ENCODE measurements at regions not wholly inside any gene's neighbourhood (a gene's known extent, or its start where the extent isn't known, plus 50 kb on each side); places are given as distances from the start of the nearest gene placed in this dataset.

DNA sequence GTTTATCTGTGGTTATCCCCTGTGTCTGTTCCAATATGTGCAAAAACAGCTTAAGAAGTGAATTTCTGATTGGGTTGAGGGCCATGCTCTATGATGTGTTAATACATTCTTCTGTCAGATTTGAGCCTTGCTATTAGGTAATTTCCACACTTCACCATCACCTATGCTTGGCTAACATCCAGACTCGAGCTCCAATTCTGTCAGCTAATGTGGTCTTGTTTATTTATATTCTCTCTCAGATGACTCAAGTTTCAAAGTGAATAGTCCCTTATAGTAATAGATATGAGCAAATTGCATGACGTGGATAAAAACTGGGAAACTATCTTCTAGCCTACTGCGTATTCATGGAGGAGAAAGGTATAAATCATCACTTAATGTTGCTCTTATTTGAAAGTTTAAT lies 451.3 kb downstream of the SNAPC1 start:
- dilution Hi-C loops (cut with HindIII; ENCODE audit: low sequenced_read_pairs, unreplicated experiment) (no loop called here), intact Hi-C loops (cut with micrococcal nuclease) (no loop called here), in situ Hi-C loops (cut with MboI; ENCODE audit: low sequenced_read_pairs) (no loop called here)
- H4K91ac ChIP-seq (ENCODE audit: insufficient read depth, low read depth, low read length) = no peak overlapping the region
- no peak for TF ChIP-seq SMC3 (IDR thresholded peaks at IDR 0.05; ENCODE audit: low read depth, low read length)
- TF ChIP-seq MAZ (IDR thresholded peaks at IDR 0.05; ENCODE audit: borderline replicate concordance, low read depth, low read length) = no peak
- TF ChIP-seq RCOR1 (IDR thresholded peaks at IDR 0.05; ENCODE audit: insufficient replicate concordance, low read length) = no peak
- TF ChIP-seq MXI1 (IDR thresholded peaks at IDR 0.05; ENCODE audit: borderline replicate concordance, low read depth, low read length) = no peak
- TF ChIP-seq CEBPB (IDR thresholded peaks at IDR 0.05; ENCODE audit: low read depth, low read length) = peak; percentile 47; the same call in 1 of the 2 replicates
- TF ChIP-seq POLR2A (IDR thresholded peaks at IDR 0.05; ENCODE audit: low read depth, low read length) = no peak
- no peak for TF ChIP-seq RAD21 (IDR thresholded peaks at IDR 0.05; ENCODE audit: low read length)
- peak; percentile 54 for TF ChIP-seq BHLHE40 (IDR thresholded peaks at IDR 0.05; ENCODE audit: low read depth, low read length)
- 0 out of 2 replicates have a peak, but pooled peaks have one; percentile 21 for TF ChIP-seq FOS (IDR thresholded peaks at IDR 0.05; ENCODE audit: low read depth, low read length)
- peak; percentile 83 for DNase-seq
- H3K18ac ChIP-seq (ENCODE audit: low read depth, low read length) = no peak overlapping the region
- H3K79me1 ChIP-seq (ENCODE audit: low read depth in 1 of 2, low read length in 2 of 2) = no peaks in the 10 kb centered on the region
- H3K4me3 ChIP-seq (ENCODE audit: insufficient read depth, low read depth, low read length) = no peak overlapping the region
- ATAC-seq (ENCODE audit: low read depth) = peak; percentile 39; the same call in 1 of the 2 replicates
- H3K27me3 ChIP-seq (ENCODE audit: control insufficient read depth, insufficient read depth, low read length) = no peaks in the 10 kb centered on the region; the same call in 1 of the 2 replicates
- no peaks in the 10 kb centered on the region for H3K36me3 ChIP-seq (ENCODE audit: control insufficient read depth, insufficient read depth, low read length)
- no peak overlapping the region for H3K4me2 ChIP-seq (ENCODE audit: low read depth, low read length)
- CTCF ChIA-PET = interaction anchor here (0.6 kb wide), 1 partner anchor 862 kb away, joined by 3 read pairs; no protein-coding TSS in a partner anchor
- H2AK9ac ChIP-seq (replicated peaks; ENCODE audit: low read depth, low read length, poor library complexity) = no peak overlapping the region
- no peak overlapping the region for H2BK120ac ChIP-seq (ENCODE audit: low read depth, low read length)
- POLR2A ChIA-PET (ENCODE audit: unreplicated experiment) = no interaction called here
- no peak overlapping the region for H3K9ac ChIP-seq (ENCODE audit: low read depth, low read length)
- no peak overlapping the region for H2AK5ac ChIP-seq (ENCODE audit: low read depth, low read length)
- H3K14ac ChIP-seq (replicated peaks; ENCODE audit: low read depth, low read length) = no peak overlapping the region
- H2BK5ac ChIP-seq (ENCODE audit: low read depth, low read length, poor library complexity, severe bottlenecking) = no peak overlapping the region
- H3K4ac ChIP-seq (ENCODE audit: low read depth, low read length) = no peak overlapping the region
- no peak overlapping the region for H3K23ac ChIP-seq (ENCODE audit: low read depth, low read length)
- no peaks in the 10 kb centered on the region for H3K9me3 ChIP-seq (ENCODE audit: control insufficient read depth, insufficient read depth, low read length)
- 0 out of 2 replicates have a peak, but pooled peaks cover 1% of the 10 kb centered on the region for H3K4me1 ChIP-seq (ENCODE audit: control insufficient read depth, insufficient read depth, low read length)
- H3K27ac ChIP-seq (ENCODE audit: insufficient read depth, low read length) = no peak overlapping the region
- no peak overlapping the region for H2BK20ac ChIP-seq (ENCODE audit: low read depth, low read length)
- no CpG with 5 or more reads among the region's 3 CpGs for WGBS, 2 experiments (ENCODE audit: extremely low coverage in 2 of 2, insufficient read length in 1 of 2)
- no peak overlapping the region for H3K56ac ChIP-seq (ENCODE audit: extremely low read depth, insufficient read depth, low read length)
- H2BK15ac ChIP-seq (ENCODE audit: low read depth, low read length) = no peak overlapping the region
- no peak overlapping the region for H4K8ac ChIP-seq (ENCODE audit: low read depth in 2 of 2, low read length in 2 of 2)
- BruUV-seq (replicated peaks) = no TSS peak
- no peak overlapping the region for H2AFZ ChIP-seq (replicated peaks; ENCODE audit: low read length, poor library complexity)
- no peaks in the 10 kb centered on the region for H4K20me1 ChIP-seq (ENCODE audit: insufficient read depth, low read length)
- no peak overlapping the region for H4K5ac ChIP-seq (ENCODE audit: low read depth, low read length)
- H3K9me1 ChIP-seq (ENCODE audit: insufficient read depth, low read length) = no peaks in the 10 kb centered on the region

Data from IMR-90 (cell line).